ENCODE measurements at regions not wholly inside any gene's neighbourhood (a gene's known extent, or its start where the extent isn't known, plus 50 kb on each side); places are given as distances from the start of the nearest gene placed in this dataset.

DNA sequence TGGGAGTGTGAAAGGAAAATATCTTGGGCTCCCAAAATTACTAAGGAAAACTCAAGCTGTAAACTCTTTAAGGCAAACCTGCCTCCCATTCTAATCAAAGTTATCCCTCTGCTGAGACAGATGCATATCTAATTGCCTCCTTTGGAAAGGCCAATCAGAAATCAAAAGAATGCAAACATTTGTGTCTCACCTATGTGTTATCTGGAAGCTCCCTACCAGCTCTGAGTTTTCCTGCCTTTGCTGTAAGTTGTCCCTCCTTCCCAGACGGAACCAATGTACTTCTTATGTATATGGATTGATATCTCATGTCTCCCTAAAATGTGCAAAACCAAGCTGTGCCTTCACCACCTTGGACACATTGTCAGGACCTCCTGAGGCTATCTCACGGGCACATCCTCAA is 95.8 kb downstream of the AASDHPPT start:
- TF ChIP-seq, protein P1, sequence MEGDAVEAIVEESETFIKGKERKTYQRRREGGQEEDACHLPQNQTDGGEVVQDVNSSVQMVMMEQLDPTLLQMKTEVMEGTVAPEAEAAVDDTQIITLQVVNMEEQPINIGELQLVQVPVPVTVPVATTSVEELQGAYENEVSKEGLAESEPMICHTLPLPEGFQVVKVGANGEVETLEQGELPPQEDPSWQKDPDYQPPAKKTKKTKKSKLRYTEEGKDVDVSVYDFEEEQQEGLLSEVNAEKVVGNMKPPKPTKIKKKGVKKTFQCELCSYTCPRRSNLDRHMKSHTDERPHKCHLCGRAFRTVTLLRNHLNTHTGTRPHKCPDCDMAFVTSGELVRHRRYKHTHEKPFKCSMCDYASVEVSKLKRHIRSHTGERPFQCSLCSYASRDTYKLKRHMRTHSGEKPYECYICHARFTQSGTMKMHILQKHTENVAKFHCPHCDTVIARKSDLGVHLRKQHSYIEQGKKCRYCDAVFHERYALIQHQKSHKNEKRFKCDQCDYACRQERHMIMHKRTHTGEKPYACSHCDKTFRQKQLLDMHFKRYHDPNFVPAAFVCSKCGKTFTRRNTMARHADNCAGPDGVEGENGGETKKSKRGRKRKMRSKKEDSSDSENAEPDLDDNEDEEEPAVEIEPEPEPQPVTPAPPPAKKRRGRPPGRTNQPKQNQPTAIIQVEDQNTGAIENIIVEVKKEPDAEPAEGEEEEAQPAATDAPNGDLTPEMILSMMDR (IDR thresholded peaks at IDR 0.05; ENCODE audit: low read depth, low read length), result no peak
- TF ChIP-seq POLR2A (IDR thresholded peaks at IDR 0.05; ENCODE audit: extremely low read depth, insufficient read length), result no peak
